ENCODE measurements at regions not wholly inside any gene's neighbourhood (a gene's known extent, or its start where the extent isn't known, plus 50 kb on each side); places are given as distances from the start of the nearest gene placed in this dataset.

DNA sequence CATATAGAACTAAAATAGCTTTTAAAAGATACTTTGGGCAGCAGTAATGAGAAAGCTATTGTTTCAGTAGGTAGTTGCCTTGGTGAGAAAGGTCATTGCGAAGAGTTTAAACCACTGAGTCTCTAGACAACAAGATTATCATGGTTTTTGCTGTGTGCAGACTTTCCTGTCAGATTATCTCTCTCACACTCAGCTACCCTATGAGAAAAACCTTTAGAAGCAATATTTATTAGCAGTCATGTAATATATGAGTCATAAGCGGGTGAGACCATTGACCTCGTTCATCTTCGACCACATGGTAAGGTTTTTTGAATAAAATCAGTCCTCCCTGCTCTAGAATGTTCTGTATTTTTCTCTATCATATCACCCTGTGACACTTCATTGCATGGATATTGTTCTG is 59.9 kb downstream of the GPR65 start:
- no peak for DNase-seq (ENCODE audit: low spot score)
- TF ChIP-seq, protein P1, sequence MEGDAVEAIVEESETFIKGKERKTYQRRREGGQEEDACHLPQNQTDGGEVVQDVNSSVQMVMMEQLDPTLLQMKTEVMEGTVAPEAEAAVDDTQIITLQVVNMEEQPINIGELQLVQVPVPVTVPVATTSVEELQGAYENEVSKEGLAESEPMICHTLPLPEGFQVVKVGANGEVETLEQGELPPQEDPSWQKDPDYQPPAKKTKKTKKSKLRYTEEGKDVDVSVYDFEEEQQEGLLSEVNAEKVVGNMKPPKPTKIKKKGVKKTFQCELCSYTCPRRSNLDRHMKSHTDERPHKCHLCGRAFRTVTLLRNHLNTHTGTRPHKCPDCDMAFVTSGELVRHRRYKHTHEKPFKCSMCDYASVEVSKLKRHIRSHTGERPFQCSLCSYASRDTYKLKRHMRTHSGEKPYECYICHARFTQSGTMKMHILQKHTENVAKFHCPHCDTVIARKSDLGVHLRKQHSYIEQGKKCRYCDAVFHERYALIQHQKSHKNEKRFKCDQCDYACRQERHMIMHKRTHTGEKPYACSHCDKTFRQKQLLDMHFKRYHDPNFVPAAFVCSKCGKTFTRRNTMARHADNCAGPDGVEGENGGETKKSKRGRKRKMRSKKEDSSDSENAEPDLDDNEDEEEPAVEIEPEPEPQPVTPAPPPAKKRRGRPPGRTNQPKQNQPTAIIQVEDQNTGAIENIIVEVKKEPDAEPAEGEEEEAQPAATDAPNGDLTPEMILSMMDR (IDR thresholded peaks at IDR 0.05), result no peak
- no peak for ATAC-seq (ENCODE audit: low FRiP score)

DNA sequence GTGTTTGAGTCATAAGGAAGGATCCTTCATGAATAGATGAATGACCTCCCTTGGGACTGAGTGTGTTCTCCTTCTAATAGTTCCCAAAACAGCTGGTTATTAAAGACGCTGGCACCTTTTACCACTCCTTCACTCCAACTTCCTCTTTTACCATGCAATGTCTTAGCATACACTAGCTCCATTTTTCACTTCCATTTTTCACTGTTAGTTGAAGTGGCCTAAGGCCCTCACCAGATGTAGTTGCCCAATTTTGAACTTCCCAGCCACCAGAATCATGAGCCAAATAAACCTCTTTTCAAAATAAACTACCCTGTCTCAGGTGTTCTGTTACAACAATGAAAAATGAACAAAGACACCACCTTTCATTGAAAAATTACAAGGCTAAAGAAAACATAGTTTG is 64.7 kb downstream of the GPR65 start:
- ATAC-seq (ENCODE audit: low FRiP score) (no peak), DNase-seq (ENCODE audit: low spot score) (no peak)
- TF ChIP-seq, protein P1 (IDR thresholded peaks at IDR 0.05), result no peak

DNA sequence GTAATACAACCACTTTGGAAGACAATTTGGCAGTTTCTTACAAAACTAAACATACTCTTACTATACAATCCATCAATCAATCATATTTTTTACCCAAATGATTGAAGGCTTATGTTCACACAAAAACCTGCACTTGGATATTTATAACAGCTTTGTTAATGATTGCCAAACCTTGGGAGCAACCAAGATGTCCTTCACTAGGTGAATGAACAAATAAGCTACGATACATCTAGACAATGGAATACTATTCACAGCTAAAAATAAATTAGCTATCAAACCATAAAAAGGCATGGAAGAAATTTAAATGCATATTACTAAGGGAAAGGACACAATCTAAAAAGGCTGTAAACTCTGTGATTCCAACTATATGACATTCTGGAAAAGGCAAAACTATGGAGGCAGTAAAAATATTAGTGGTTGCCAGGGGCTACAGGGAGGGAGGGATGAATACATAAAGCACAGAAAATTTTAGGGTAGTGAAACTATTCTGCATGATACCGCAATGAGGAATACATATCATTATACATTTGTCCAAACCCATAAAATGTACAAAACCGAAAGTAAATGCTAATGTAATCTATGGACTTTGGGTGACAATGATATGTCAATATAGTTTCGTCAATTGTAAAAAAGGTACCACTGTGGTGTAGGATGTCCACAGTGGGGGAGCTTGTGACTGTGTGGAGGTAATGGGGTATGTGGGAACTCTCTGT is 70.5 kb downstream of the GPR65 start:
- TF ChIP-seq, protein P1 (IDR thresholded peaks at IDR 0.05), result no peak
- ATAC-seq (ENCODE audit: low FRiP score) (no peak), DNase-seq (ENCODE audit: low spot score) (no peak)

DNA sequence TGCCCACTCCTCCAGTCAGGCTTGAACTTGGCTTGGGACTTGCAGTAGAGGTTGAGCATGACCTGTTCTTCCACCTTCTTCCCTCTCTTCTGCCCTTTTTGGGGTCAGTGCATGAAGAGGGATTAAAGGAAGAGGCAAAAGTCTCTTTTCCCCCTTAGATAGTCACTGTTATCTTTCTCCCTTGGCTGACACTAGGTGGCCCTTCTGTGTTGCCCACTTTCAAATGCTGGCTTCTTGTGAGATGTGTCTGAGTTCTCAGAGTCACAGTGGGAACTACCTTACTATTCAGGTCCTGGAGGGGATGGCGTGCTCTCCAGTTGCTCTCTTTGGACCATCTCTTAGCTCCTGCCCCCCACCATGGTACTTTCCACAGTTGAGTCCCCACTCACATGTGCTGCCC is 73.6 kb downstream of the GPR65 start:
- DNase-seq (ENCODE audit: low spot score) (no peak), ATAC-seq (ENCODE audit: low FRiP score) (no peak)
- TF ChIP-seq, protein P1 (IDR thresholded peaks at IDR 0.05), result no peak

DNA sequence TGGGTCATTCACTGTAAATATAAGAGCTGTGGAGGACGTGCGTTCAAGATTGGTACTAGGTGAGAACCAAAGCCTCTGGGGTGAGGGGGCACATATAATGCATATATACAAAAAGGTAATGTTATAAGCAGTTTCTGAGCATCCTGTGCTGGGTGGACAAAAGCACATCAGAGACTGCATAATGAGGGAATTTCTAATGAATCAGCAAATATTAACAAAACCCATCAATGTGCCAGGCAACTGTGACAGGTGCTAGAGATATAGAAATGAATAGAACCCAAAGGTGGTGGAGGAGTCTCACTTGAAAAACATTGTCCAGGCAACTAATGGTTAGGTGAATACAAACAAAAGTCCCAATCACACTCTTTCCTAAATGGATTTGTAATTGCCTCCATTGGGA is 74.7 kb downstream of the GPR65 start:
- DNase-seq (ENCODE audit: low spot score) (no peak), ATAC-seq (ENCODE audit: low FRiP score) (no peak)
- TF ChIP-seq, protein P1 (IDR thresholded peaks at IDR 0.05), result no peak

DNA sequence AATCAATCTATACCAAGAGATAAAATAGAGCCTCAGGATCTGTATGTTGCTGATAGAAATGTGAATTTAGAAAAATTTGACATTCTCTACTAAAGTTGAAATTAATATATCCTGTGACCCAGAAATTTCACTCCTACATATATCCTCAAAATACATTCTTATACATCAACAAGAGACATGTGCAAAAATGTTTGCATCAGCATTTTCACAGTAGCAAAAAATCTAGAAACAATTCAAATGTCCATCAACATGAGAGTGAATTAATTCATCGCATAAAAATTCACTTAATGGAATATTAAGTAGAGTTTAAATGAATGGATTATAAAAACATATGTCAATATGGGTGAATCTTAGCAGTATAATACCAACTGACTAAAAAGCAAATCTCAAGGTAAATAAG is 80.8 kb downstream of the GPR65 start:
- DNase-seq (ENCODE audit: low spot score) (no peak), ATAC-seq (ENCODE audit: low FRiP score) (no peak)
- TF ChIP-seq, protein P1 (IDR thresholded peaks at IDR 0.05), result no peak

DNA sequence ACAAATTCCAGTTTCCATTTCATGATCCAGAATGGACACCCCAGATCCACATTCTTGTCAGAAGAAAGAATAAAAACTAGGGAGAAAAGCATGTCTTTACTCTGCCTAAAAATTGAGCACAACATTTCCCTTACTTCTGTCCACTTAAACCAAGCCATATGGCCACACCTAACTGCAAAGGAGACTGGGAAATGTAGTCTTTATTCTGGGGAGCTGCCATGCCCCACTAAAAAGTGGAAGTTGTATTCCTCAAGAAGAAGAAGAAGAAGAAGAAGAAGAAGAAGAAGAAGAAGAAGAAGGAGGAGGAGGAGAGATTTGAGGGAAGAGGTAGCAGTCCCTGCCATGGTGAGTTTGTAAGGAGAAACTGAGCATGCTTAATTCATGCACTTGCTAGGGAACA is 84.5 kb downstream of the GPR65 start:
- TF ChIP-seq, protein P1 (IDR thresholded peaks at IDR 0.05), result no peak
- DNase-seq (ENCODE audit: low spot score) (no peak), ATAC-seq (ENCODE audit: low FRiP score) (no peak)
